Spleen (tissue), 7 donors: ENCODE measurements at regions not wholly inside any gene's neighbourhood (a gene's known extent, or its start where the extent isn't known, plus 50 kb on each side); places are given as distances from the start of the nearest gene placed in this dataset.

Source experiments
- CTCF ChIP-seq, 11 experiments: fragments of 200-600 bp in 7 of 11; fragments of 450-650 bp in 4 of 11; sonication (generic) in 4 of 11; IDR thresholded peaks in 8 of 11; conservative IDR thresholded peaks in 3 of 11; 1 replicate in 7 of 11; 2 replicates in 4 of 11; pipeline versions ENCODE4 v1.4.0 to v1.8.0; 2016 to 2021; ENCODE audit warnings: antibody characterized with exemption in 11 of 11, inconsistent platforms in 4 of 11, mild to moderate bottlenecking in 1 of 11
- POLR2A ChIP-seq, 3 donors: fragments of 450-650 bp; IDR thresholded peaks; one replicate each; pipeline ENCODE4 v1.5.1; 2017; ENCODE audit warnings: antibody characterized with exemption in 3 of 3, mild to moderate bottlenecking in 1 of 3
- donor health status: DM: no; HTN: no; CAD: no; lungs with moderate emphysema.
- donor health status: DM: no; HTN: no; CAD: no.
- donor health status: DM: no; HTN: no; CAD: no.

GRCh38 chr10:90612276-90612675 lies 245.6 kb downstream of the HTR7 start:
- TF ChIP-seq CTCF (IDR thresholded peaks at IDR 0.05 in 8 of 11, conservative IDR thresholded peaks at IDR 0.05 in 3 of 11) (no peak), POLR2A (IDR thresholded peaks at IDR 0.05) (no peak)
